Hepatocyte (in vitro differentiated cells): ENCODE measurements at regions not wholly inside any gene's neighbourhood (a gene's known extent, or its start where the extent isn't known, plus 50 kb on each side); places are given as distances from the start of the nearest gene placed in this dataset.

Experiments
- DNase-seq: peaks from one replicate; pipeline ENCODE4 v3.0.0-alpha.2; 2016; ENCODE audit warnings: low spot score
- H2AFZ ChIP-seq: fragments of 200-600 bp; sonication (generic); 2 replicates; pipeline ENCODE4 v1.6.0; 2016; ENCODE audit warnings: antibody characterized with exemption, mild to moderate bottlenecking
- H3K27ac ChIP-seq: fragments of 200-600 bp; sonication (generic); 2 replicates; pipeline ENCODE4 v1.5.1; 2016; ENCODE audit warnings: mild to moderate bottlenecking
- H3K27me3 ChIP-seq: fragments of 200-600 bp; sonication (generic); 2 replicates; pipeline ENCODE4 v1.6.1; 2016
- H3K36me3 ChIP-seq: fragments of 200-600 bp; sonication (generic); replicated peaks from 2 replicates; pipeline ENCODE4 v1.5.1; 2016; ENCODE audit warnings: low read depth; ENCODE audit not compliant: insufficient read depth
- H3K4me1 ChIP-seq: fragments of 200-600 bp; sonication (generic); 2 replicates; pipeline ENCODE4 v1.5.1; 2016; ENCODE audit warnings: mild to moderate bottlenecking, moderate library complexity; ENCODE audit not compliant: insufficient read depth
- H3K4me2 ChIP-seq: fragments of 200-600 bp; sonication (generic); 2 replicates; pipeline ENCODE4 v1.6.0; 2016
- H3K4me3 ChIP-seq: fragments of 200-600 bp; sonication (generic); 2 replicates; pipeline ENCODE4 v1.5.1; 2016; ENCODE audit warnings: mild to moderate bottlenecking
- H3K79me2 ChIP-seq: fragments of 200-600 bp; sonication (generic); 2 replicates; pipeline ENCODE4 v1.6.0; 2017; ENCODE audit warnings: mild to moderate bottlenecking
- H3K9me2 ChIP-seq: fragments of 200-600 bp; sonication (generic); replicated peaks from 2 replicates; pipeline ENCODE4 v1.6.0; 2017; ENCODE audit warnings: mild to moderate bottlenecking; ENCODE audit not compliant: insufficient read depth
- H3K9me3 ChIP-seq: fragments of 200-600 bp; sonication (generic); 2 replicates; pipeline ENCODE4 v1.5.1; 2016; ENCODE audit warnings: low read depth, mild to moderate bottlenecking
- H4K20me1 ChIP-seq: fragments of 200-600 bp; sonication (generic); 2 replicates; pipeline ENCODE4 v1.6.0; 2016; ENCODE audit warnings: mild to moderate bottlenecking; ENCODE audit not compliant: insufficient read depth, poor library complexity, severe bottlenecking
- EZH2 ChIP-seq: fragments of 200-600 bp; sonication (generic); IDR thresholded peaks from 2 replicates; pipeline ENCODE4 v1.6.1; 2016; ENCODE audit warnings: antibody characterized with exemption, mild to moderate bottlenecking, borderline replicate concordance
- EZH2phosphoT487 ChIP-seq: fragments of 200-600 bp; sonication (generic); IDR thresholded peaks from one replicate; pipeline ENCODE4 v1.6.1; 2018; ENCODE audit warnings: antibody characterized with exemption, mild to moderate bottlenecking, low read depth, moderate library complexity; ENCODE audit not compliant: unreplicated experiment, severe bottlenecking
- WGBS: methylation state at CpG from one replicate; pipeline ENCODE4 v1.1.6; 2016; ENCODE audit warnings: low lambda C conversion rate; ENCODE audit errors: missing lambda C conversion rate; 5-methylcytosine and 5-hydroxymethylcytosine counted together
- TF ChIP-seq, protein P1 (sequence below): fragments of 200-600 bp; sonication (generic); IDR thresholded peaks from 2 replicates; pipeline ENCODE4 v1.5.1; 2016; ENCODE audit warnings: antibody characterized with exemption, mild to moderate bottlenecking; ENCODE audit not compliant: poor library complexity

DNA sequence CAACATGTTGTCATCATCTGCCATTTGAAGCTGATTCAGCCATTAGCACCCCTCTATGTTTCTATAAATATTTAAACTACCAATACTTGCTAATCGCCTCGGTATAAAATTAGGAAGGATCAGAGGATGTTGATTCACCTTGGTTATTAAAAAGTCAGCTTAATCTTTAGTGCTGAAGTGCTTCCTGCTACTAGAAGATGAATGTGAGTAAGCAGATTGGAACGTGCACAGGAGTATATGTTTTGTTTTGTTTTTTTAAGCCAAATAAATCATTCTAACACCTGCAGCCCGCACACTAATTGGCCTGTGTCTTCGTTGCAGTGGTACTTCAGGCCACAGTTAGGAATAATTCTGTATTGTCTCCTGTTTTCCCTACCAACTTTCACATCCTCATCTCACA lies 485.7 kb downstream of the AJAP1 start:
- Histone ChIP-seq H4K20me1 (no peaks in the 10 kb centered on the region), H3K27me3 (no peaks in the 10 kb centered on the region), H3K4me3 (no peak overlapping the region), H3K36me3 (no peaks in the 10 kb centered on the region), H3K9me3 (no peaks in the 10 kb centered on the region), H3K27ac (no peak overlapping the region), H3K4me1 (peaks cover 4% of the 10 kb centered on the region), H3K9me2 (no peaks in the 10 kb centered on the region), H3K4me2 (no peak overlapping the region), H3K79me2 (no peaks in the 10 kb centered on the region), H2AFZ (no peak overlapping the region)
- no peak for DNase-seq
- TF ChIP-seq EZH2phosphoT487 (no peak), EZH2 (no peak)
- TF ChIP-seq, protein P1, sequence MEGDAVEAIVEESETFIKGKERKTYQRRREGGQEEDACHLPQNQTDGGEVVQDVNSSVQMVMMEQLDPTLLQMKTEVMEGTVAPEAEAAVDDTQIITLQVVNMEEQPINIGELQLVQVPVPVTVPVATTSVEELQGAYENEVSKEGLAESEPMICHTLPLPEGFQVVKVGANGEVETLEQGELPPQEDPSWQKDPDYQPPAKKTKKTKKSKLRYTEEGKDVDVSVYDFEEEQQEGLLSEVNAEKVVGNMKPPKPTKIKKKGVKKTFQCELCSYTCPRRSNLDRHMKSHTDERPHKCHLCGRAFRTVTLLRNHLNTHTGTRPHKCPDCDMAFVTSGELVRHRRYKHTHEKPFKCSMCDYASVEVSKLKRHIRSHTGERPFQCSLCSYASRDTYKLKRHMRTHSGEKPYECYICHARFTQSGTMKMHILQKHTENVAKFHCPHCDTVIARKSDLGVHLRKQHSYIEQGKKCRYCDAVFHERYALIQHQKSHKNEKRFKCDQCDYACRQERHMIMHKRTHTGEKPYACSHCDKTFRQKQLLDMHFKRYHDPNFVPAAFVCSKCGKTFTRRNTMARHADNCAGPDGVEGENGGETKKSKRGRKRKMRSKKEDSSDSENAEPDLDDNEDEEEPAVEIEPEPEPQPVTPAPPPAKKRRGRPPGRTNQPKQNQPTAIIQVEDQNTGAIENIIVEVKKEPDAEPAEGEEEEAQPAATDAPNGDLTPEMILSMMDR: no peak
- 90% methylated on average over 5 of the region's 5 CpGs for WGBS

DNA sequence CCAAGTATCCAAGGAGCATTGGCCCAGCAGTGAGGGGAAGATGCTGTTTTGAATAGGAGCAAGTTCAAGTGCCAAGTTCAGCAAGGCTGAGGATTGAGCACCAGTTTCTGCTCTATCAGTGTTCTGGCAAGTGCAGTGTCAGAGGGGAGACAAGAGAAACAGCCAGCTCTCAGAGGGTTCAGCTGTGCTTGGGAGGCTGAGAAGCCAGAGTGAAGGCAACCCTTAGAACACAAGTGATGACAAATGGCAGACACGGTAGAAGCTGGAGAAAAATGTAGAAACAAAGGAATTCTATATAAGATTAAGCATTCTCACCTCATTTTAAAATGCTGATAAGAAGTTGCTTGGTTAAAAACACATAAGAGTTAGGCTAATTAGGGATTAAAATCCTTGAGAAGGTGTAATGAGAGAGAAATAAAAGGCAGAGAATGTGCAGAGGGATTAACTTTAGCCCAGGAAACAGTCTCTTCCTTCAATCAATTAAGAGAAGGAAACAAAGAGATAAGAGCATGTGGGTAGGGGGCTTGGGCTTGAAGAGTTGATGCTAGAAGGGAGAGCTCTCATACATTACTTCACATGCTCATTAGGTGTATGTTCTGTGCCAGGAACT lies 475.4 kb downstream of the AJAP1 start:
- H3K4me2 ChIP-seq: no peak overlapping the region
- H3K36me3 ChIP-seq: no peaks in the 10 kb centered on the region
- no peaks in the 10 kb centered on the region for H4K20me1 ChIP-seq
- TF ChIP-seq EZH2: no peak
- no peak for TF ChIP-seq EZH2phosphoT487
- TF ChIP-seq, protein P1: no peak
- H3K27ac ChIP-seq: no peak overlapping the region
- no peaks in the 10 kb centered on the region for H3K9me3 ChIP-seq
- no peaks in the 10 kb centered on the region for H3K4me1 ChIP-seq
- H3K27me3 ChIP-seq: no peaks in the 10 kb centered on the region
- H3K79me2 ChIP-seq: no peaks in the 10 kb centered on the region
- no peak overlapping the region for H2AFZ ChIP-seq
- H3K9me2 ChIP-seq: no peaks in the 10 kb centered on the region
- WGBS: 26% methylated on average over 1 of the region's 1 CpG
- no peak for DNase-seq
- no peak overlapping the region for H3K4me3 ChIP-seq

DNA sequence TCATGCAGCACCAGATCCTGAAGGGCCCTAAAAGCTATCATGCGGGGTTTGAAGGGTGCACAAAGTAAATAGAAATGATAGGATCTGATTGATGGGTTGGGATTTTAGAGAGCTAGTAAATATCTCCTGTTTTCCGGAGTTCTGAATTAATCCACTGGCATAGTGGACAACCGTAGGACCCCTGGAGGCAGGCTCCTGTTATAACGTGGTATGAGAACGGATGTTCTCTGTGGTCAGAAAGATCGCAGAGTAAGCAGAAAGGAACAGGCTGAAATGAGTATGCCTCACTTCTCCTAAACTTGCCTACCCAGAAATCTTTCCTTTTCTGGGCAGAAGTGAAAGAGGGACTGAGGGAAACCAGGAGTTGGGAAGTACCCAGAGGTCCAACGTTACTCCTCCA lies 470.8 kb downstream of the AJAP1 start:
- no peak for DNase-seq
- TF ChIP-seq EZH2phosphoT487 (no peak), EZH2 (no peak)
- TF ChIP-seq, protein P1: no peak
- H3K27ac ChIP-seq: no peak overlapping the region
- H3K4me2 ChIP-seq: no peak overlapping the region
- H3K9me2 ChIP-seq: no peaks in the 10 kb centered on the region
- H3K4me3 ChIP-seq: no peak overlapping the region
- H3K4me1 ChIP-seq: no peaks in the 10 kb centered on the region
- H4K20me1 ChIP-seq: no peaks in the 10 kb centered on the region
- H3K9me3 ChIP-seq: no peaks in the 10 kb centered on the region
- H3K36me3 ChIP-seq: no peaks in the 10 kb centered on the region
- WGBS: 75% methylated on average over 7 of the region's 7 CpGs
- H3K27me3 ChIP-seq: no peaks in the 10 kb centered on the region
- no peaks in the 10 kb centered on the region for H3K79me2 ChIP-seq
- H2AFZ ChIP-seq: no peak overlapping the region
